ENCODE measurements at regions not wholly inside any gene's neighbourhood (a gene's known extent, or its start where the extent isn't known, plus 50 kb on each side); places are given as distances from the start of the nearest gene placed in this dataset.

DNA sequence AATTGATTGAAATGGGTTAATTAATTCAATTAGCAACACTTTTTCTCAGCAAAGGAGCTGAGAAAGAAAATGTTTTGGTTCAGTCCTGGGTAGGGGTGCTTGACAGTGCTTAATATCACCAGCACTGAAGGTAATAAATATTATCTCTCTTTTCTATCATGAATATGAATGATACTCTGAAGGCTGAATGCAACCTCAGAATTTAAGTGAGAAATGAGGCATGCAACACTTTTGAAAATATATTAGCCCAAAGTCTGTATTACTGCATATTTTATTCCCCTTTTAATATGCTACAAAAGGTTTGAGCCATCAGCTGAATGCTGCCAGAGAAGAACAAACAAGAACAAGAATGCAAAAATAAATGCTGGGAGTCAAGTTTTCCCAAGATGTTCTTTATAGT is 52.0 kb upstream of the SAMSN1 start:
- Histone ChIP-seq H3K9me3 (peaks cover 0 to 6% (median 0%) of the 10 kb centered on the region in 3 donors), H3K27ac (no peak overlapping the region), H3K4me3 (no peak overlapping the region), H3K4me1 (peaks cover 0 to 15% (median 0%) of the 10 kb centered on the region in 3 donors), H3K27me3 (no peaks in the 10 kb centered on the region), H3K36me3 (no peaks in the 10 kb centered on the region)
- no peak for DNase-seq
- TF ChIP-seq, protein P1, sequence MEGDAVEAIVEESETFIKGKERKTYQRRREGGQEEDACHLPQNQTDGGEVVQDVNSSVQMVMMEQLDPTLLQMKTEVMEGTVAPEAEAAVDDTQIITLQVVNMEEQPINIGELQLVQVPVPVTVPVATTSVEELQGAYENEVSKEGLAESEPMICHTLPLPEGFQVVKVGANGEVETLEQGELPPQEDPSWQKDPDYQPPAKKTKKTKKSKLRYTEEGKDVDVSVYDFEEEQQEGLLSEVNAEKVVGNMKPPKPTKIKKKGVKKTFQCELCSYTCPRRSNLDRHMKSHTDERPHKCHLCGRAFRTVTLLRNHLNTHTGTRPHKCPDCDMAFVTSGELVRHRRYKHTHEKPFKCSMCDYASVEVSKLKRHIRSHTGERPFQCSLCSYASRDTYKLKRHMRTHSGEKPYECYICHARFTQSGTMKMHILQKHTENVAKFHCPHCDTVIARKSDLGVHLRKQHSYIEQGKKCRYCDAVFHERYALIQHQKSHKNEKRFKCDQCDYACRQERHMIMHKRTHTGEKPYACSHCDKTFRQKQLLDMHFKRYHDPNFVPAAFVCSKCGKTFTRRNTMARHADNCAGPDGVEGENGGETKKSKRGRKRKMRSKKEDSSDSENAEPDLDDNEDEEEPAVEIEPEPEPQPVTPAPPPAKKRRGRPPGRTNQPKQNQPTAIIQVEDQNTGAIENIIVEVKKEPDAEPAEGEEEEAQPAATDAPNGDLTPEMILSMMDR (IDR thresholded peaks at IDR 0.05) = no peak
- TF ChIP-seq POLR2A (IDR thresholded peaks at IDR 0.05) = no peak
- intact Hi-C loops (cut with DNase I) = no loop called here
